ENCODE measurements at regions not wholly inside any gene's neighbourhood (a gene's known extent, or its start where the extent isn't known, plus 50 kb on each side); places are given as distances from the start of the nearest gene placed in this dataset.

DNA sequence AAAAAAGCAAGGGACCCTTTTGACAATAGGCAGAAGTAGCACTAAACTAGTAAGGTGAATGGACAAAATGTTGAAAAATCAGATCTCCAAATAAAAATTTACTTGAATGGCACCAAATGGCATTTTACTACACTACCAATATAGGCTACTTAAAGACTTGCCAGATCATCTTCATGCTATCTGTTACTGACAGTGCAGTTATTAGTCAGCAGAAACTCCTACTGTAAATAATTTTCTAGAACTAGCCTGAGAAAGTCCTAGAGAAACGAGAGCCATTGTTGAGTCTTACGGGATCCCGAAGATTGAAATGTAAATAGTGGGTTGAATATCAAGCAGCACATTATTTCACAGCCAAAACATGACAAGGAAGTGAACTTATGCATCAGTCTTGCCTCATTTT is 350.3 kb downstream of the SEC23A start:
- Mint-ChIP-seq H3K4me1 (no peaks in the 10 kb centered on the region), H3K36me3 (no peaks in the 10 kb centered on the region), H3K4me3 (no peak overlapping the region), H3K27ac (no peak overlapping the region), H3K9me3 (peaks cover 2 to 6% (median 5%) of the 10 kb centered on the region in 3 donors), H3K27me3 (peaks cover 0 to 3% of the 10 kb centered on the region in 2 donors)
- H3K27ac ChIP-seq (ENCODE audit: low read length) = no peak overlapping the region
- H3K27me3 ChIP-seq (replicated peaks in 1 of 2; ENCODE audit: control insufficient read depth in 2 of 2, extremely low read depth in 1 of 2, insufficient read depth in 2 of 2, low read length in 1 of 2) = no peaks in the 10 kb centered on the region
- ChIA-PET POLR2A (no interaction called here), CTCF (no interaction called here)
- no peaks in the 10 kb centered on the region for H3K4me1 ChIP-seq (ENCODE audit: control insufficient read depth in 1 of 2, extremely low read depth in 1 of 2, insufficient read depth in 2 of 2, low read length in 2 of 2)
- no peak for ATAC-seq (replicated peaks in 1 of 4)
- no peaks in the 10 kb centered on the region for H3K36me3 ChIP-seq (ENCODE audit: control insufficient read depth in 2 of 2, extremely low read depth in 1 of 2, insufficient read depth in 1 of 2, low read length in 1 of 2)
- H3K9me3 ChIP-seq = no peaks in the 10 kb centered on the region
- H3K4me3 ChIP-seq (ENCODE audit: control insufficient read depth in 1 of 2, extremely low read depth in 1 of 2, low read length in 1 of 2) = no peak overlapping the region
- WGBS (ENCODE audit: insufficient coverage) = no CpG with 5 or more reads among the region's 3 CpGs
- no peak for DNase-seq

DNA sequence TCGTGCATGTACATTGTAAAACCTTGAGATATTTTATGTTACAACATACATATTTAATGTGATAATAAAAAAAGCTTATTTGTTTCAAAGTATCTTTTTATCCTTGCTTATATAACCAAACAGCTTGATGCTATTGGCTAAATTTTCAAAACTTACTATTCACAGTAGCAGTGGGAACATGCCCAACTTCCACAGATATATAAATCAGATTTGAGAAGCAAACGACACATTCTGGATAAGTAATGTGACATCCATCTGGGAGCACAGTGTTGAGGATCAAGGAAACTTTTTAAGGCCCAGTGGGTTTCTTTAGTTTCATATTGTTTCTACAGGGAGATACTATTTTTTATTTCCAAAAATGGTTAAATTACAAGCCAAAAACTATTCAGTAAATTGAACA is 350.7 kb downstream of the SEC23A start:
- Mint-ChIP-seq H3K27me3 (peaks cover 0 to 3% of the 10 kb centered on the region in 2 donors), H3K36me3 (no peaks in the 10 kb centered on the region), H3K9me3 (peaks cover 2 to 6% (median 5%) of the 10 kb centered on the region in 3 donors), H3K27ac (no peak overlapping the region), H3K4me3 (no peak overlapping the region), H3K4me1 (no peaks in the 10 kb centered on the region)
- DNase-seq (no peak), ATAC-seq (replicated peaks in 1 of 4) (no peak)
- no peaks in the 10 kb centered on the region for H3K4me1 ChIP-seq (ENCODE audit: control insufficient read depth in 1 of 2, extremely low read depth in 1 of 2, insufficient read depth in 2 of 2, low read length in 2 of 2)
- ChIA-PET POLR2A (no interaction called here), CTCF (no interaction called here)
- H3K27ac ChIP-seq (ENCODE audit: low read length) = no peak overlapping the region
- H3K36me3 ChIP-seq (ENCODE audit: control insufficient read depth in 2 of 2, extremely low read depth in 1 of 2, insufficient read depth in 1 of 2, low read length in 1 of 2) = no peaks in the 10 kb centered on the region
- WGBS (ENCODE audit: insufficient coverage) = no CpG with 5 or more reads among the region's 2 CpGs
- no peaks in the 10 kb centered on the region for H3K27me3 ChIP-seq (replicated peaks in 1 of 2; ENCODE audit: control insufficient read depth in 2 of 2, extremely low read depth in 1 of 2, insufficient read depth in 2 of 2, low read length in 1 of 2)
- H3K4me3 ChIP-seq (ENCODE audit: control insufficient read depth in 1 of 2, extremely low read depth in 1 of 2, low read length in 1 of 2) = no peak overlapping the region
- no peaks in the 10 kb centered on the region for H3K9me3 ChIP-seq

DNA sequence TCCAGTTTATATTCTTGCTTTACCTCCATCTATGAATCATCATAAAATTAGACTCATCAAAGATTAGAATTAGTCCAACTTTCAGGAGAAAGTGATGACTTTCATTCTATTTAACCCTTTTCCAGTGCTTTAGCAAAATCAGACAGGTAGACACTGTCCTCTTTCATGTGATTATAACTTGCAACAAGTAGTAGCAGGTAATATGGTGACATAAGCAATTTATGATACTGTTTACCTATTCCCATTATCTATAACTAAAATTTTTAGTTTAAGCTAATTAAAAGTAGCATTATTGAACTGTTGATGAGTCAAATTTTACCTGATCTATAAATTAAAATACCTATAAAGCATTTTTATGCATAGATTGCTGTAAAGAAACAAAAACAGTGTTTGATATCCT is 351.6 kb downstream of the SEC23A start:
- ATAC-seq (replicated peaks in 1 of 4) = no peak

DNA sequence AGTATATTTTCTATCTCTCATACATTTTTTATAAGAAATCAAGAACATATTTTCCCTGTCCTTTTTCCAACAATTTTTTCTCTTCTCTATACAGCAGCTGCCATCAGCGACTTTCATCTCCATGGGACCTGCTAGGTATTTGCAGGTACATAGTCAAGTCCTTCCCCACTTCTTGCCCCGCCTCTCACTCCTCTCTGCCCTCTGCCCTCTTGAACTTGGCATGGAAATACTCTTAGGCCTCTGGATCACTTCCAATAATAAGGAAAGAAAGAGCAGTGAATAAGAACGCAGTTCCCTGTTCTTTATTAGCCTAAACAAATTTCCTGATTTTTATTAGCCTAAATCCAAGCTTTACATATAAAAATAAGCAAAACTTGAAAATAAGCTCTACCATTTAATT is 353.1 kb downstream of the SEC23A start:
- ATAC-seq (replicated peaks in 1 of 4) = no peak
- CTCF ChIA-PET = no interaction called here
- no peak overlapping the region for H3K4me3 Mint-ChIP-seq

More for the DNA sequence above, 351.6 kb downstream of the SEC23A start:
- Mint-ChIP-seq H3K27me3 (peaks cover 0 to 3% of the 10 kb centered on the region in 2 donors), H3K9me3 (peaks cover 2 to 6% (median 5%) of the 10 kb centered on the region in 3 donors), H3K36me3 (no peaks in the 10 kb centered on the region), H3K4me1 (no peaks in the 10 kb centered on the region), H3K27ac (no peak overlapping the region), H3K4me3 (no peak overlapping the region)
- Histone ChIP-seq H3K36me3 (ENCODE audit: control insufficient read depth in 2 of 2, extremely low read depth in 1 of 2, insufficient read depth in 1 of 2, low read length in 1 of 2) (no peaks in the 10 kb centered on the region), H3K4me3 (ENCODE audit: control insufficient read depth in 1 of 2, extremely low read depth in 1 of 2, low read length in 1 of 2) (no peak overlapping the region), H3K4me1 (ENCODE audit: control insufficient read depth in 1 of 2, extremely low read depth in 1 of 2, insufficient read depth in 2 of 2, low read length in 2 of 2) (no peaks in the 10 kb centered on the region), H3K27me3 (replicated peaks in 1 of 2; ENCODE audit: control insufficient read depth in 2 of 2, extremely low read depth in 1 of 2, insufficient read depth in 2 of 2, low read length in 1 of 2) (no peaks in the 10 kb centered on the region), H3K9me3 (no peaks in the 10 kb centered on the region), H3K27ac (ENCODE audit: low read length) (no peak overlapping the region)
- ChIA-PET CTCF (interaction anchor here in 1 of 2 donors (0.7 kb wide), 1 partner anchor 391 kb away, joined by 3 read pairs; no protein-coding TSS in a partner anchor), POLR2A (no interaction called here)
- DNase-seq = no peak

DNA sequence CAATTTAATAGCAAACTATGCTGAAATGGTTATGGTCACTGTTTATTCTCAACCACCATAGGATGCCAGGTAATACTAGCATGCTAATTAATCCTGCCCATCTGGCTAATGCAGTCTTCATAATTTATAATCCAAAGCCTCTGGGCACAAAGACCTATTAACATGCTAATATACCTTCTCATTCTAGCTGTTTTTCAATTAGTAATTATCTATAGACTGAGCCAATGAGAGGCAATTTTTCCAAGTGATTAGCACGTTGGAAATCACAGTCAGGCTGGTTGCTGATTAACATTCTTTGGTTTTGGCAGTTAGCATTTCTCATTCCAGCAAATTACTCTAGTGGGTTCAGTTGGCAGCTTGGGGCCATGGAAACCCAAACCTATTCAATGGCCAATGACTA is 357.2 kb downstream of the SEC23A start:
- Histone ChIP-seq H3K27ac (ENCODE audit: low read length) (no peak overlapping the region), H3K36me3 (ENCODE audit: control insufficient read depth in 2 of 2, extremely low read depth in 1 of 2, insufficient read depth in 1 of 2, low read length in 1 of 2) (no peaks in the 10 kb centered on the region), H3K4me1 (ENCODE audit: control insufficient read depth in 1 of 2, extremely low read depth in 1 of 2, insufficient read depth in 2 of 2, low read length in 2 of 2) (no peaks in the 10 kb centered on the region), H3K4me3 (ENCODE audit: control insufficient read depth in 1 of 2, extremely low read depth in 1 of 2, low read length in 1 of 2) (no peak overlapping the region), H3K27me3 (replicated peaks in 1 of 2; ENCODE audit: control insufficient read depth in 2 of 2, extremely low read depth in 1 of 2, insufficient read depth in 2 of 2, low read length in 1 of 2) (no peaks in the 10 kb centered on the region), H3K9me3 (no peaks in the 10 kb centered on the region)
- Mint-ChIP-seq H3K9me3 (no peaks in the 10 kb centered on the region), H3K27me3 (peaks cover 0 to 5% of the 10 kb centered on the region in 2 donors), H3K4me3 (no peak overlapping the region), H3K4me1 (no peaks in the 10 kb centered on the region), H3K27ac (no peak overlapping the region), H3K36me3 (no peaks in the 10 kb centered on the region)
- no CpG with 5 or more reads among the region's 1 CpG for WGBS (ENCODE audit: insufficient coverage)
- CTCF ChIA-PET = no interaction called here
- ATAC-seq (replicated peaks in 1 of 4) (no peak), DNase-seq (no peak)
- POLR2A ChIA-PET = no interaction called here

More for the DNA sequence above, 353.1 kb downstream of the SEC23A start:
- no peak overlapping the region for H3K27ac Mint-ChIP-seq
- POLR2A ChIA-PET = no interaction called here
- H3K9me3 ChIP-seq = no peaks in the 10 kb centered on the region
- no peaks in the 10 kb centered on the region for H3K36me3 ChIP-seq (ENCODE audit: control insufficient read depth in 2 of 2, extremely low read depth in 1 of 2, insufficient read depth in 1 of 2, low read length in 1 of 2)
- peaks cover 0 to 5% (median 0%) of the 10 kb centered on the region in 3 donors for H3K9me3 Mint-ChIP-seq
- H3K27me3 Mint-ChIP-seq = peaks cover 0 to 3% of the 10 kb centered on the region in 2 donors
- WGBS (ENCODE audit: insufficient coverage) = no CpG with 5 or more reads among the region's 3 CpGs
- H3K27me3 ChIP-seq (replicated peaks in 1 of 2; ENCODE audit: control insufficient read depth in 2 of 2, extremely low read depth in 1 of 2, insufficient read depth in 2 of 2, low read length in 1 of 2) = no peaks in the 10 kb centered on the region
- no peak overlapping the region for H3K27ac ChIP-seq (ENCODE audit: low read length)
- no peaks in the 10 kb centered on the region for H3K4me1 ChIP-seq (ENCODE audit: control insufficient read depth in 1 of 2, extremely low read depth in 1 of 2, insufficient read depth in 2 of 2, low read length in 2 of 2)
- H3K4me3 ChIP-seq (ENCODE audit: control insufficient read depth in 1 of 2, extremely low read depth in 1 of 2, low read length in 1 of 2) = no peak overlapping the region
- H3K36me3 Mint-ChIP-seq = no peaks in the 10 kb centered on the region
- no peaks in the 10 kb centered on the region for H3K4me1 Mint-ChIP-seq
- no peak for DNase-seq

DNA sequence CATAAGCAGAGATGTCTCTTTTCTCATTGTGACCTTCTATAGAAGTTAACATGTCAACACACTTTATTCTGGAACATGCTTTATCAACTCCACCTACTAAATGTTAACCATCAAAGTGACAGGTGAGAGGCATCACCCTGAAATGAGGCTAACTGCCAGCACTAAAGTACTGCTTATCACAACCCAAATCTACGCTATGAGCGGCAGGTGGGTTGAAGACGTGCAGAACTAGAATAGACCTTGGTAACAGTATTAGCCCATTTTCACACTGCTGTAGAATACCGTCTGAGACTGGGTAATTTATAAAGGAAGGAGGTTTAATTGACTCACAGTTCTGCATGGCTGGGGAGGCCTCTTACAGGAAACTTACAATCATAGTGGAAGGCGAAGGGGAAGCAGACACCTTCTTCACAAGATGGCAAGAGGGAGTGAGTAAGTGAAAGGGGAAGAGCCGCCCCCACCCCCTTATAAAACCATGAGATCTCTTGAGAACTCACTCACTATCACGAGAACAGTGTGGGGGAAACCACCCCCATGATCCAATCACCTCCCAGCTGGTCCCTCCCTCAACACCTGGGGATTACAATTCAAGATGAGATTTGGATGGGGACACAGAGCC is 359.0 kb downstream of the SEC23A start:
- H3K4me1 Mint-ChIP-seq = no peaks in the 10 kb centered on the region
- ChIA-PET CTCF (no interaction called here), POLR2A (no interaction called here)
- no peaks in the 10 kb centered on the region for H3K36me3 Mint-ChIP-seq
- H3K4me3 ChIP-seq (ENCODE audit: control insufficient read depth in 1 of 2, extremely low read depth in 1 of 2, low read length in 1 of 2) = no peak overlapping the region
- no peak for DNase-seq
- H3K27ac Mint-ChIP-seq = no peak overlapping the region
- no peak for ATAC-seq (replicated peaks in 1 of 4)
- peaks cover 0 to 5% of the 10 kb centered on the region in 2 donors for H3K27me3 Mint-ChIP-seq
- no peaks in the 10 kb centered on the region for H3K36me3 ChIP-seq (ENCODE audit: control insufficient read depth in 2 of 2, extremely low read depth in 1 of 2, insufficient read depth in 1 of 2, low read length in 1 of 2)
- H3K27me3 ChIP-seq (replicated peaks in 1 of 2; ENCODE audit: control insufficient read depth in 2 of 2, extremely low read depth in 1 of 2, insufficient read depth in 2 of 2, low read length in 1 of 2) = no peaks in the 10 kb centered on the region
- H3K9me3 Mint-ChIP-seq = no peaks in the 10 kb centered on the region
- no peak overlapping the region for H3K4me3 Mint-ChIP-seq
- no peaks in the 10 kb centered on the region for H3K9me3 ChIP-seq
- no peak overlapping the region for H3K27ac ChIP-seq (ENCODE audit: low read length)
- no peaks in the 10 kb centered on the region for H3K4me1 ChIP-seq (ENCODE audit: control insufficient read depth in 1 of 2, extremely low read depth in 1 of 2, insufficient read depth in 2 of 2, low read length in 2 of 2)
- 94% methylated on average over 3 of the region's 7 CpGs for WGBS (ENCODE audit: insufficient coverage)
